Keratinocyte (primary cell): ENCODE measurements at regions not wholly inside any gene's neighbourhood (a gene's known extent, or its start where the extent isn't known, plus 50 kb on each side); places are given as distances from the start of the nearest gene placed in this dataset.

Experiments used
- DNase-seq: peaks from one replicate; pipeline ENCODE4 v3.0.0-alpha.2; 2011; ENCODE audit warnings: low read depth, missing footprints, low spot score
- FAIRE-seq: peaks from 2 replicates; lab custom pipeline; 2011; peaks lifted over from hg19 to GRCh38; lab: Jason Lieb, UNC
- H2AFZ ChIP-seq: 2 replicates; pipeline ENCODE4 v1.6.0; 2012; ENCODE audit warnings: low read length, control low read depth, inconsistent platforms; ENCODE audit not compliant: control insufficient read depth
- H3K27ac ChIP-seq: 2 replicates; pipeline ENCODE4 v1.5.1; 2011; ENCODE audit warnings: low read length; ENCODE audit not compliant: control insufficient read depth, insufficient read depth
- H3K27me3 ChIP-seq: 3 replicates; pipeline ENCODE4 v1.6.0; 2011; ENCODE audit warnings: low read length; ENCODE audit not compliant: control insufficient read depth, insufficient read depth; ENCODE audit errors: extremely low read depth
- H3K36me3 ChIP-seq, 2 experiments: 2 replicates in 1 of 2; 3 replicates in 1 of 2; pipeline ENCODE4 v1.5.1; 2011; ENCODE audit warnings: low read length in 2 of 2, mild to moderate bottlenecking in 1 of 2; ENCODE audit not compliant: control insufficient read depth in 2 of 2, insufficient read depth in 2 of 2; ENCODE audit errors: extremely low read depth in 1 of 2
- H3K4me1 ChIP-seq: 3 replicates; pipeline ENCODE4 v1.5.1; 2011; ENCODE audit warnings: low read length; ENCODE audit not compliant: control insufficient read depth, insufficient read depth; ENCODE audit errors: extremely low read depth
- H3K4me2 ChIP-seq: 3 replicates; pipeline ENCODE4 v1.6.0; 2011; ENCODE audit warnings: low read depth, low read length; ENCODE audit not compliant: control insufficient read depth, insufficient read depth; ENCODE audit errors: extremely low read depth
- H3K4me3 ChIP-seq, 3 experiments: fragments of 200-600 bp in 1 of 3; sonication (generic) in 1 of 3; 2 replicates in 2 of 3; 3 replicates in 1 of 3; pipeline ENCODE4 v1.5.1; 2011 to 2016; ENCODE audit warnings: low read length in 3 of 3, mild to moderate bottlenecking in 3 of 3, control low read depth in 2 of 3, inconsistent platforms in 1 of 3, low read depth in 1 of 3, mixed read lengths in 1 of 3, mixed run types in 1 of 3, moderate library complexity in 1 of 3; ENCODE audit not compliant: control insufficient read depth in 2 of 3, insufficient read depth in 2 of 3; ENCODE audit errors: extremely low read depth in 1 of 3
- H3K79me2 ChIP-seq: 2 replicates; pipeline ENCODE4 v1.6.0; 2012; ENCODE audit warnings: low read length; ENCODE audit not compliant: control insufficient read depth, insufficient read depth
- H3K9ac ChIP-seq: 3 replicates; pipeline ENCODE4 v1.6.0; 2011; ENCODE audit warnings: low read length; ENCODE audit not compliant: control insufficient read depth, insufficient read depth; ENCODE audit errors: extremely low read depth
- H3K9me1 ChIP-seq: 3 replicates; pipeline ENCODE4 v1.6.0; 2011; ENCODE audit warnings: low read length; ENCODE audit not compliant: control insufficient read depth, insufficient read depth; ENCODE audit errors: extremely low read depth
- H3K9me3 ChIP-seq: 2 replicates; pipeline ENCODE4 v1.5.1; 2012; ENCODE audit warnings: low read depth, low read length; ENCODE audit not compliant: control insufficient read depth
- H4K20me1 ChIP-seq: 3 replicates; pipeline ENCODE4 v1.6.0; 2011; ENCODE audit warnings: low read length; ENCODE audit not compliant: control insufficient read depth, insufficient read depth; ENCODE audit errors: extremely low read depth
- EZH2 ChIP-seq: IDR thresholded peaks from one replicate; pipeline ENCODE4 v1.6.1; 2012; ENCODE audit warnings: inconsistent platforms, mild to moderate bottlenecking, low read length, moderate library complexity
- dilution Hi-C: fragments of 300-500 bp; cut with MboI; formaldehyde crosslinking; loops from one replicate; pipeline ENCODE4 v1.7.0; 2020; ENCODE audit warnings: low sequenced_read_pairs; ENCODE audit not compliant: extremely low pct_ligation_motif_present
- TF ChIP-seq, protein P1 (sequence below), 3 experiments: IDR thresholded peaks in 1 of 3; conservative IDR thresholded peaks in 1 of 3; optimal IDR thresholded peaks in 1 of 3; 2 replicates in 2 of 3; 3 replicates in 1 of 3; pipeline versions ENCODE3 to v1.5.1; 2011; ENCODE audit warnings: low read length in 3 of 3, mild to moderate bottlenecking in 3 of 3, moderate library complexity in 2 of 3, control low read depth in 1 of 3, inconsistent platforms in 1 of 3; ENCODE audit not compliant: insufficient read depth in 2 of 3; ENCODE audit errors: extremely low read depth in 1 of 3

DNA sequence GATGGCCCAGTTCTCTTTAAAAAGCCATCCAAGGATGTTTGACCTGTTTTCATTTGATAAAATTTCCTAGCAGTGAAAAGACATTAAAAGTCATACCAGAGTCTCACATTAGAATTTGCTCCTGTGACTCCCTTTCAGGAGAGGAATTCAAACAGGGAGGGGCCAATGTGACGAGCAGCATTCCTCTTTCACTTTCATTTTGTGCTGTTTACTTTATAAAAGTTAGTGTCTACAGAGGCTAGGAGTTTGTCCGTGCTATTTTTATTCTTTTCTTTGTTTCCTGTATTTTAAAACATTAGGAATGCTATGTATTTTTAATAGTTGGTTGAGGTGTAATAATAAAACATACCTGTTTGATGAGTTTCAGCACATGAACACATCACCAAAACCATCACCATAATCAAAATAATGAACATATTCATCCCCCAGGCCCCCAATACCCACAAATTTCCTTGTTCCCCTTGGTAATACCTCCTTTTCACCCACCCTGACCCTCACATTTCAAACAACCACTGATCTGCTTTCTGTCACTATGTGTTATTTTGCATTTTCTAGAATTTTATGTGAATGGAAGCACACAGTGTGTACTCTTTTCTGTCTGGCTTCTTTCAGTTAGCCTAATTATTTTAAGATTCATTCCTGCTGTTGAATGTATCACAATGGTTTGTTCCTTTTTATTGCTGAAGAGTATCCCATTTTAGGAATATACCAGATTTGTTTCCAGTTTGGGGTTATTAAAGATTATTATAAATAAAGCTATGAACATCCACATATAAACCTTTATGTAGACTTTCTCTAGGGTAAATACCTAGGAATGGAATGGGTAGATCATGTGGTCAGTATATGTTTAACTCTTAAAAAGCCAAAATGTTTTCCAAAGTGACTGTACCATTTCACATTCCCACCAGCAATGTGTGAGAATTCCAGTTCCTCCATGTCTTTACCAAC lies 129.5 kb downstream of the TENT5C start:
- H3K9me1 ChIP-seq: no peaks in the 10 kb centered on the region
- peak overlapping the region; percentile 10 to 61 (median 42) for H3K4me3 ChIP-seq
- no peaks in the 10 kb centered on the region for H4K20me1 ChIP-seq
- H3K79me2 ChIP-seq: no peaks in the 10 kb centered on the region
- no peak for DNase-seq
- no peaks in the 10 kb centered on the region for H3K9me3 ChIP-seq
- dilution Hi-C loops: no loop called here
- no peak overlapping the region for H3K9ac ChIP-seq
- peak overlapping the region; percentile 93 for H3K4me2 ChIP-seq
- no peaks in the 10 kb centered on the region for H3K36me3 ChIP-seq
- peak overlapping the region; percentile 99 for H2AFZ ChIP-seq
- FAIRE-seq: no peak
- TF ChIP-seq EZH2: no peak
- TF ChIP-seq, protein P1, sequence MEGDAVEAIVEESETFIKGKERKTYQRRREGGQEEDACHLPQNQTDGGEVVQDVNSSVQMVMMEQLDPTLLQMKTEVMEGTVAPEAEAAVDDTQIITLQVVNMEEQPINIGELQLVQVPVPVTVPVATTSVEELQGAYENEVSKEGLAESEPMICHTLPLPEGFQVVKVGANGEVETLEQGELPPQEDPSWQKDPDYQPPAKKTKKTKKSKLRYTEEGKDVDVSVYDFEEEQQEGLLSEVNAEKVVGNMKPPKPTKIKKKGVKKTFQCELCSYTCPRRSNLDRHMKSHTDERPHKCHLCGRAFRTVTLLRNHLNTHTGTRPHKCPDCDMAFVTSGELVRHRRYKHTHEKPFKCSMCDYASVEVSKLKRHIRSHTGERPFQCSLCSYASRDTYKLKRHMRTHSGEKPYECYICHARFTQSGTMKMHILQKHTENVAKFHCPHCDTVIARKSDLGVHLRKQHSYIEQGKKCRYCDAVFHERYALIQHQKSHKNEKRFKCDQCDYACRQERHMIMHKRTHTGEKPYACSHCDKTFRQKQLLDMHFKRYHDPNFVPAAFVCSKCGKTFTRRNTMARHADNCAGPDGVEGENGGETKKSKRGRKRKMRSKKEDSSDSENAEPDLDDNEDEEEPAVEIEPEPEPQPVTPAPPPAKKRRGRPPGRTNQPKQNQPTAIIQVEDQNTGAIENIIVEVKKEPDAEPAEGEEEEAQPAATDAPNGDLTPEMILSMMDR (optimal IDR thresholded peaks at IDR 0.05 in 1 of 3, IDR thresholded peaks at IDR 0.05 in 1 of 3, conservative IDR thresholded peaks at IDR 0.05 in 1 of 3; ENCODE audit: extremely low read depth in 1 of 3, insufficient read depth in 2 of 3, low read length in 3 of 3): no peak
- H3K4me1 ChIP-seq: peaks cover 2% of the 10 kb centered on the region
- H3K27me3 ChIP-seq: no peaks in the 10 kb centered on the region
- H3K27ac ChIP-seq: no peak overlapping the region

DNA sequence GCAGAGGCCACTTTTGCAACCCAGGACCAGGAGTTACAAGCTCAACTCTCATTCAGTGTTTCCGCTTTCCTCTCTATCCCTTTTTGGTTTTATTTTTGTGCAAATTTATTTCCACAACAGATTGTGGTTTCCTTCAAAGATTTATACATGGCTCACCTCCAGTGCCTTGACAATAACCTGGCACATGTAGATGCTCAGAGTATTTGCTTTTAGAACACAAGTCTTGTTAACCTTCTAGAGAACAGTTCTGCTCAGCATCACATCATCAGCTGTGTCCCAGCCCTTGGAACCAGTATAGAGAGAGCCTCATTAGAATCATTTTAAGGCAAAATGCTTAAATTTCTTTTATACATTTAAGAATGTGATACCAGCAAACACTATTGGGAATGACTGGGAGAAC lies 133.7 kb downstream of the TENT5C start:
- Histone ChIP-seq H4K20me1 (no peaks in the 10 kb centered on the region), H3K9me1 (no peaks in the 10 kb centered on the region), H3K9me3 (no peaks in the 10 kb centered on the region), H3K4me3 (no peak overlapping the region), H3K79me2 (no peaks in the 10 kb centered on the region), H3K36me3 (no peaks in the 10 kb centered on the region), H3K4me2 (no peak overlapping the region), H3K9ac (no peak overlapping the region), H2AFZ (no peak overlapping the region), H3K4me1 (peaks cover 2% of the 10 kb centered on the region), H3K27me3 (no peaks in the 10 kb centered on the region), H3K27ac (no peak overlapping the region)
- DNase-seq (no peak), FAIRE-seq (no peak)
- dilution Hi-C loops: no loop called here
- TF ChIP-seq, protein P1 (optimal IDR thresholded peaks at IDR 0.05 in 1 of 3, IDR thresholded peaks at IDR 0.05 in 1 of 3, conservative IDR thresholded peaks at IDR 0.05 in 1 of 3; ENCODE audit: extremely low read depth in 1 of 3, insufficient read depth in 2 of 3, low read length in 3 of 3): no peak
- no peak for TF ChIP-seq EZH2
